ENCODE measurements at regions not wholly inside any gene's neighbourhood (a gene's known extent, or its start where the extent isn't known, plus 50 kb on each side); places are given as distances from the start of the nearest gene placed in this dataset.

GRCh38 chr7:41315764-41316163 is 387.1 kb downstream of the INHBA start:
- H3K27ac Mint-ChIP-seq (ENCODE audit: unreplicated experiment): no peak overlapping the region
- peak; percentile 26 for DNase-seq (ENCODE audit: low spot score)

DNA sequence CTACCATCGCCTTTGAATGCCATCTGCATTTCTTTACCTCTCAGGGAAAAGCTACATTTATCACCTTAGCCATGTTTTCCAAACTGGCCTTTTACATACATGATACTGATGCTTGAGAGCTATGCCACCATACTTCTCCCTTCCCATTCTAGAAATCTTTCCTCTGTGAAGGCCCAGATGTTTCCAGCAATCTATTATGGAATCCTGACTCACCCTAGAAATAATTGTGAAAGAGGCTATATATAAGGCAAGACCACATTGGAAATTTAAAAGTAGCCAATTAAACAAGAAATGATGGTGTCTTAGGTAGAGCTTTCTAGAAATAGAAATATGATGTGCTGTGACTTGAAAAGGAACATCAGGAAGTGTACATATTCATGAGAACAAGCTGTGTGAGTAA is 389.7 kb downstream of the INHBA start:
- no peak overlapping the region for H3K27ac Mint-ChIP-seq (ENCODE audit: unreplicated experiment)
- peaks cover 3% of the 10 kb centered on the region for H3K27me3 Mint-ChIP-seq (ENCODE audit: unreplicated experiment)
- no peaks in the 10 kb centered on the region for H3K4me1 Mint-ChIP-seq (ENCODE audit: unreplicated experiment)
- H3K4me3 Mint-ChIP-seq (ENCODE audit: unreplicated experiment): no peak overlapping the region
- DNase-seq (ENCODE audit: low spot score): no peak
- no peaks in the 10 kb centered on the region for H3K9me3 Mint-ChIP-seq (ENCODE audit: unreplicated experiment)
- TF ChIP-seq, protein P1, sequence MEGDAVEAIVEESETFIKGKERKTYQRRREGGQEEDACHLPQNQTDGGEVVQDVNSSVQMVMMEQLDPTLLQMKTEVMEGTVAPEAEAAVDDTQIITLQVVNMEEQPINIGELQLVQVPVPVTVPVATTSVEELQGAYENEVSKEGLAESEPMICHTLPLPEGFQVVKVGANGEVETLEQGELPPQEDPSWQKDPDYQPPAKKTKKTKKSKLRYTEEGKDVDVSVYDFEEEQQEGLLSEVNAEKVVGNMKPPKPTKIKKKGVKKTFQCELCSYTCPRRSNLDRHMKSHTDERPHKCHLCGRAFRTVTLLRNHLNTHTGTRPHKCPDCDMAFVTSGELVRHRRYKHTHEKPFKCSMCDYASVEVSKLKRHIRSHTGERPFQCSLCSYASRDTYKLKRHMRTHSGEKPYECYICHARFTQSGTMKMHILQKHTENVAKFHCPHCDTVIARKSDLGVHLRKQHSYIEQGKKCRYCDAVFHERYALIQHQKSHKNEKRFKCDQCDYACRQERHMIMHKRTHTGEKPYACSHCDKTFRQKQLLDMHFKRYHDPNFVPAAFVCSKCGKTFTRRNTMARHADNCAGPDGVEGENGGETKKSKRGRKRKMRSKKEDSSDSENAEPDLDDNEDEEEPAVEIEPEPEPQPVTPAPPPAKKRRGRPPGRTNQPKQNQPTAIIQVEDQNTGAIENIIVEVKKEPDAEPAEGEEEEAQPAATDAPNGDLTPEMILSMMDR (IDR thresholded peaks at IDR 0.05; ENCODE audit: unreplicated experiment): no peak
- H3K36me3 Mint-ChIP-seq (ENCODE audit: low read depth, unreplicated experiment): no peaks in the 10 kb centered on the region

More at GRCh38 chr7:41315764-41316163, 387.1 kb downstream of the INHBA start:
- no peaks in the 10 kb centered on the region for H3K36me3 Mint-ChIP-seq (ENCODE audit: low read depth, unreplicated experiment)
- H3K9me3 Mint-ChIP-seq (ENCODE audit: unreplicated experiment): no peaks in the 10 kb centered on the region
- no peaks in the 10 kb centered on the region for H3K4me1 Mint-ChIP-seq (ENCODE audit: unreplicated experiment)
- H3K4me3 Mint-ChIP-seq (ENCODE audit: unreplicated experiment): no peak overlapping the region
- TF ChIP-seq, protein P1 (IDR thresholded peaks at IDR 0.05; ENCODE audit: unreplicated experiment): no peak
- H3K27me3 Mint-ChIP-seq (ENCODE audit: unreplicated experiment): peaks cover 4% of the 10 kb centered on the region

DNA sequence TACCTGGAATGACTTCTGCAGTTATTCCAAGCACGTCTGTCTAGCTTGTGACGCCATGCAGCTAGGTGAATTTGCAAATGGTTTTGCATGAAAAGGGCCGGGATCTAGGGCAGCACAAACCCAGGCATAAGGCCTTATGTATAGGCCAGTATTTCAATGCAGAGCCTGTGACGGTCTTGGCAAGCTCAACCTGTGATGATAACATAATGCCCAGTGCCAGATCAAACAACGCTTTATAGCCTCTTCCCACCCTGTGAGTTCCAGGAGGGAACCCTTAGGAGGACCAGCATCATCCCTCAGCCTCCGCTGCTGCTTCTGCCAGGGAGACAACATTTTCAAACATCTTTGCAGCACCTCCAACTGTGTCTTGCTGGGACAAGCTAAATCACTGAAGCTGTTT is 390.7 kb downstream of the INHBA start:
- Mint-ChIP-seq H3K36me3 (ENCODE audit: low read depth, unreplicated experiment) (no peaks in the 10 kb centered on the region), H3K27me3 (ENCODE audit: unreplicated experiment) (no peaks in the 10 kb centered on the region), H3K4me1 (ENCODE audit: unreplicated experiment) (no peaks in the 10 kb centered on the region), H3K9me3 (ENCODE audit: unreplicated experiment) (no peaks in the 10 kb centered on the region), H3K4me3 (ENCODE audit: unreplicated experiment) (no peak overlapping the region), H3K27ac (ENCODE audit: unreplicated experiment) (no peak overlapping the region)
- TF ChIP-seq, protein P1 (IDR thresholded peaks at IDR 0.05; ENCODE audit: unreplicated experiment): no peak
- DNase-seq (ENCODE audit: low spot score): no peak

DNA sequence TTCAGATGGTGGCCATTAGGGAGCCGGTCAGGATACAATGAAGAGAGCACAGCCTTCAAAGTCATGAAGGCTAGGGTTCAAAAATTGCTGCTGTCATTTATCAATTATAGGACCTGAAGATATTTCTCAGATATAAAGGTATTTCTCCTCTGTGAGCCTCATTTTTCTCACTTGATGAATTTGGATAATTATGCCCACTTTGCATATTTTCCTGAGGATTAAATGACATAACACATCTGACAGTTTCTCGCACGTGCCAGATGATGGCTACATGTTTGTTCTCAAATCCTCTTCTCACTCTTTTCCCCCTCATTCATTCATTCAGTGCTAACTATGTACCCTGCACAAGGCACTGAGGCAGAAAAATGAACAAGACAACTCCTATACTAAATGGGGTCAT is 391.6 kb downstream of the INHBA start:
- Mint-ChIP-seq H3K4me1 (ENCODE audit: unreplicated experiment) (no peaks in the 10 kb centered on the region), H3K36me3 (ENCODE audit: low read depth, unreplicated experiment) (no peaks in the 10 kb centered on the region), H3K27me3 (ENCODE audit: unreplicated experiment) (no peaks in the 10 kb centered on the region), H3K9me3 (ENCODE audit: unreplicated experiment) (no peaks in the 10 kb centered on the region), H3K27ac (ENCODE audit: unreplicated experiment) (no peak overlapping the region), H3K4me3 (ENCODE audit: unreplicated experiment) (no peak overlapping the region)
- TF ChIP-seq, protein P1 (IDR thresholded peaks at IDR 0.05; ENCODE audit: unreplicated experiment): no peak
- no peak for DNase-seq (ENCODE audit: low spot score)

GRCh38 chr7:41306486-41306885 is 396.4 kb downstream of the INHBA start:
- Mint-ChIP-seq H3K27ac (ENCODE audit: unreplicated experiment) (no peak overlapping the region), H3K27me3 (ENCODE audit: unreplicated experiment) (no peaks in the 10 kb centered on the region), H3K9me3 (ENCODE audit: unreplicated experiment) (no peaks in the 10 kb centered on the region), H3K4me3 (ENCODE audit: unreplicated experiment) (no peak overlapping the region), H3K36me3 (ENCODE audit: low read depth, unreplicated experiment) (no peaks in the 10 kb centered on the region), H3K4me1 (ENCODE audit: unreplicated experiment) (no peaks in the 10 kb centered on the region)
- TF ChIP-seq, protein P1 (IDR thresholded peaks at IDR 0.05; ENCODE audit: unreplicated experiment): no peak
- no peak for DNase-seq (ENCODE audit: low spot score)
